Muscle of back (tissue), 3 donors: ENCODE measurements at regions not wholly inside any gene's neighbourhood (a gene's known extent, or its start where the extent isn't known, plus 50 kb on each side); places are given as distances from the start of the nearest gene placed in this dataset.

Source experiments
- DNase-seq, 3 donors: peaks; one replicate each; pipeline versions ENCODE4 v3.0.0 to v3.0.0-alpha.2; 2013

DNA sequence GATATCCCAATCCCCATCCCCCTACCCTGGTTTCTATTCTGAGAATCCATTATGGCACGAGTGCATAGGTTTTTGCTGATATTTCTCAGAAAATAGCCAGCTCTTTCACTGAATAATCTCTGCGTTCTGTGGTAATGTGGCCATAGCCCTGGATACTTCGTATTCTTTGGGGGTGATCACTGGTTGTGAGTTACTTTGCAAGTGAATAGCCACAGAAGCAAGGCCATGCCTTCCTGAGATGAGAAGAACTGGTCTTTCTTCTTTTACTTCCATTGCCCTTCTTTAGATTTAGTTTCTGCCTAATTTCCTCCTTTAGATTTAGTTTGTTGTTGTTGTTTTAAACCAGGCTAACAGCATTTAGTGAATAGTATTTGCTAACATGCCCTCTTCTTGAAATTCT, 323.4 kb downstream of the CDC14C start:
- DNase-seq, result no peak

DNA sequence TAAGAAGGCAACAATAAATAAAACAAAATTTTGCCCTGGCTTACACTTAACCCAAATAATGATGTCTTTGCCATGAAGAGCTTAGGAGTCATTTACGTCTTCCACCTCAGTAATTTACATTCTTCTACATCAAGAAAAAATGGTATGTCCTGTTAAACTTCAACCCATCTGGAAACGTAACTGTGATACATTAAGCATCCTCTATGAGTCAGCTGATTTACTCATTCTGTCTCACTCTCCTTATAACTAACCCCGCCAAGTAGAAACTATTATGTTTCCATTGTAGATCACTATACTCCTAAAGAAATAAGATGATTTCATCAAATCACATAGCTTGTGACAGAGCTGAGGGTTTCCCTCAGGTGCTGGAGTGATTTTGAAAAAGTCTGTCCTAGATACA, 330.7 kb downstream of the CDC14C start:
- no peak for DNase-seq

DNA sequence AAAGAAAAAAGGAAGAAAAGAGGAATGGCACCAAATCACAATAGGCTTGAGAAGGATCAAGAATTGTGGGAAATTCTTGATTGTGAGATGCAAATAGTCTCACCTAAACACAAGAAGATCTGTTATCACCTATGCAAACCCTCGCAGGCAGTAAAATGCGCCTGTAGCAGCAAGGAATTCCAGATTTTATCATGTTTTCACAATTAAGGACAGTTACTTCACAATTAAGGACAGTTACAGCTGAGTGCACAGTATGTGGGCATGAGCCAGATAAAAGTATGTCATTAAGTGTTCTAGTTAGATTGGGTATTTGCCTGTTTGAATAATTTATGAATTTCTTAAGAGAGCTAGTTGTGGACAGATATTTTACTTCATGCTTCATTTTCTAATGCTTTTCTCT, 336.2 kb downstream of the CDC14C start:
- DNase-seq, result no peak

DNA sequence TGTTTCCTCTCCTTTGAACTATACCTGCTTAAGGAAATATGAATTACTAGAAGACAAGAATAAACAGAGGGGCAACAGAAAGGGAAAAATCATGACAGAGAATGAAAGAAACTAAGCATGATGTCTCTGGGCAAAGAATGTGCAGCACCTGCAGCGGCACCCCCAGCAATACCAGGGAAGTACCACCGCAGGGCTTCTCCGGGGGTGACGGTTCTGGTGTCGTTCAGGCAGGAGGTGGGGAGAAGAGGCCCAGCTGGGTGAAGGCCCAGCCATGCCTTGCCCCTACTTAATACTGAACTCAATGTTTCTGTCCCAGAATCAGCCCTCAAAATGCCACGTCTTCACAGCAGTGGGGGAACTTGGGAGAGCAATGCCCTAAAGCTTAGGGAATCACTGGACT, 337.6 kb downstream of the CDC14C start:
- DNase-seq, result no peak

DNA sequence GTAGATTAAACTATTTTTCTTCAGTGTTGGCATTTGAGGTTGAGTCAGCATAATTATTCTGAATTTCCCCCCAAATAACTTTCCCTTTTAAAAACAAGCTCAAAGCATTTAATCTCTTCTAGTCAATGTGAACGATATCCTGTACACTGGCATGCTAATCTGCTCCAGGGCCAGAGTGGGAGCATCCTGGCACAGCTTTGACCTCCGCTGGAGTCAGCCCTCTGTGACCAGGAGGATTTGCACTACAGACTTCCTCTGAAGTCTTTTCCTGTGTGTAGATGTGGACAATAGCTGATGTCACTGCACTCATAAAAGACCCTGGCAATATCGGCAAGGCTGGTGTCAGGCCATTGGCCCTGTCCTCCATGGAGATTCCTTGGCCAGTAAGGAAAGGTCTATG, 340.2 kb downstream of the CDC14C start:
- no peak for DNase-seq

DNA sequence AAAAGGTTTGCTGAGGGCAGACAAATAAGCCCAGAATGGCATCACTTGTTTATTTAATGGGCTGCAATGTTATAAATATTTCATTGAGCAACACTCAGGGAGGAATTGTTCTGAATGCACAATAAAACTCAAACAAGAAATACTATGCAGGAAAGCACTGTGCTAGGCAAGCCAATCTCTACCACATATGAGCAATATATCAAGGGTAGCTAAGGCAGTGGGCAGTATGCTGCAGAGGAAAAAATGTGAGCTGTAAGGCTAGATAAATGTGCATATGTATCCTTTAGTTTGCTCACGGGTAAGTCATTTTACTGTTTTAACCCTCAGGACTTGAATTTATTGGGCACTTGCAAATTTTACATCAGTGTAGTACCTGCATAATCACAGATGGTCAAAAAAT, 349.6 kb downstream of the CDC14C start:
- DNase-seq, result no peak

DNA sequence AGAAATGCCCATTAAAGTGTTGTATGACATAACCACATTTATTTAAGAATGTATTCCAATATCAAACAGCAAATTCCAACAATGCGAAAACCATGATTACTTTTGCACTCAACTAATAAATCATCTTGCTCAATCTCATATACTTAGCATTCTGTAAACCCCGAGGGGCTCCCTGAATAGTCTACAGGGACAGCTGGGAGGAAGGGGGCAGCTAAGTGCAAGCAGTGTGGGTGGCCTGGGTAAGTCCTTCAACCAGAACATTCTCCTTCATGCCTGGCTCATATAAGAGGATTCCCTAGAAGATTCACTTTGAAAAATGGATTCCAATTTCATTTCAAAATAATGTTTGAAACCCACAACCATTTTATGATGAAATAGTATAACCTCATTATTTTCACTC, 355.5 kb downstream of the CDC14C start:
- no peak for DNase-seq

DNA sequence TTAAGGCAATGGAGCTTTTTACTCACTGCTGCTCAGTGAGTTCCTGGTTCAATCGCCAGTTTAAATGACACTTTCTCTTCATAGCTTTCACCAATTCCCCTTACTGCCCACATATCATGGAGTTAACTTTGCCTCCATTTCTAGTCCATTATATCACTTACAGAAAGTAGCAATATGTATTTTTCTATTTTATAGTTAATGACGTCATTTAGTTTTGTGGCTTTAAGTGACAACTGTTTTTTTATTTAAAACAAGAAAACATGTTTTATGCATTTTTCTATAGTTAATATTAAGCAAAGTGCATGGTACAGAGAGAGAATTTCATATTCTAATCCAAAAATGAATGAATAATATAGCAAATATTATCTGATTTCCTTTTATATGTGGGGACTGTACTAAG, 363.3 kb downstream of the CDC14C start:
- no peak for DNase-seq

DNA sequence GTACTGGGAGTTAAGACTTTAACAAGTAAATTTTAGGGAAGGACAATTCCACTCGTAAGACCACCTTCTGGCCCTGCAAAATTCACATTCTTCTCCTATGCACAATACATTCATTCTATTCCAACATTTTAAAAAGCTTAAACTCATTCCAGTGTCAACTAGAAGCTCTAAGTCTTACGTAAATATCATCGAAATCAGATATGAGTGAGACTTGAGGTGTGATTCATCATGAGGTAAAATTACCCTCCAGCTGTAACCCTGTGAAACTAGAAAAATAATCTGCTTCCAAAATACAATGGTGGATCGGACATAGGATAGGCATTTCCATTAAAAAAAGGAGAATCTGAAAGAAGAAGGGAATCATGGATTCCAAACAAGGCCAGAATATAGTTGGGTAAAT, 370.3 kb downstream of the CDC14C start:
- no peak for DNase-seq

DNA sequence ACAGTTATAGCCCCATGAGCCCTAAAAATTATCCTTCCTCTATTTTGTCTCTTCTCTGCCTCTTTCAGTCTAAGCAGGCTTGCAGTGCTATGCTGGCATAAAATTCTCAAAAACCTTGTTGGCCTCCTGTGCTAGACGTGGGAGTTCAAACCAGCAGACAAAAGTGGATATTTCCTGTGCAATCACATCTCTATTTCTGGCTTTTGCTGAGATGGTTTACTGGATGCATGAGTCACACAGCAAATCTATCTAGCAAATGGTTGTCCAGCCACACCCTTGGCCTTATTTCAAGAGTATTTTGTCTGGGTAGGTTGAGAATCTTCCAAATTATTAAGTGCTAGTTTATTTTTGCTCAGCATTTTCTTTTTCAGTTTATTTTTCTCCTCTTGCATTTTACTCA, 370.8 kb downstream of the CDC14C start:
- peak in 2 of 3 donors; percentile 4 to 11 for DNase-seq

DNA sequence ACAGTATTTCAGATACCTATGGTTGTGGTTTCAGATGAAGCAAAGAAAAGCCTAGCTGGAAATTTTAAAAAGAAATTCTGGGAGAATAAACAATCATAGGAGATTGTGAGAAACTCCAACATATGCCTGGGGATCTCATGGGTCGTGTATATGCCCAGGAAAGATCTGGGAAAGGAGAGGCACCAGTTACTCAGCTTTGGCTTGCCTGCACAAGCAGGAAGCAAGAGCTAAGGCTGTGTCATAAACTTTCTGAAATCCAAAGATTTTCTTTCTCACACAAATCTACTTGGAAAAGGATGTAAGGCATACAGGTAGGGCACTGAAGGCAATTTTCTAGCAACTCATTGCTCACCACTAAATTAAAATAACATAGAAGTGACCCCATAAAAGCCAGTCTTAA, 373.6 kb downstream of the CDC14C start:
- no peak for DNase-seq

DNA sequence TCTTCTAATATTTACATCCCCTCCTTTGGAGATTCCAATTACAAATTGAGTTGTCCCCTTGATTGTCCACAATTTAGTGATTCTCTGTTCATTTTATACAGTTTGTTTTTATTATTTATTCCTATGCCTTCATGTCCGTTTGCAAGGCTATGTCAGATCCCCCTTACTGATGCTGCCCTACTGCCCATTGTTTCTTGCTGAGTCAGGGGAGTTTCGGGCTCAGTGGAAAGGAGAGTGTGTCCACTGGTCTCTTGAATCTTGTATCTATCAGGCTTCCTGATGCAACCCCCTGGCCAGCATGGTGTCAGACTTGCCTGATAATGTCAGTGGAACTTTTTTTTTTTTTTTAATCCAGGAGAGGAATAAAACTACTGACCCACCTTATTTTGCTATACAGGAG, 384.4 kb downstream of the CDC14C start:
- no peak for DNase-seq

DNA sequence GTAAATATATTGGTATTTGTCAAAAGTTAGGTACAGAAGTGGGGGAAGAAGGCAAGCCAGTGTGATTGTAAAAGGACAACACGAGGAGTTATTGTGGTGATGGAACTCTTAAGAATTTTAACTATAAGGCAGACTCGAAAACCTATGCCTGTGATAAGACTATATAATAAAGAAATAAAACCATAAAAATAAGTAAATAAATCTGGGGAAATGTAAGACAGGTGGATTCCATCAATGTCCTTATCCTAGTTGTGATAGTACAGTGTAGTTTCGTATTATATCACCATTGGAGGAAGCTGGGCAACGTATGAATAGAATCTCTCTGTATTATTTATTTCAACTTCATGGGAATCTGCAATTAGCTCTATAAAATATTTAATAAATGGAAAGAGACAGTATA, 395.7 kb downstream of the CDC14C start:
- no peak for DNase-seq

DNA sequence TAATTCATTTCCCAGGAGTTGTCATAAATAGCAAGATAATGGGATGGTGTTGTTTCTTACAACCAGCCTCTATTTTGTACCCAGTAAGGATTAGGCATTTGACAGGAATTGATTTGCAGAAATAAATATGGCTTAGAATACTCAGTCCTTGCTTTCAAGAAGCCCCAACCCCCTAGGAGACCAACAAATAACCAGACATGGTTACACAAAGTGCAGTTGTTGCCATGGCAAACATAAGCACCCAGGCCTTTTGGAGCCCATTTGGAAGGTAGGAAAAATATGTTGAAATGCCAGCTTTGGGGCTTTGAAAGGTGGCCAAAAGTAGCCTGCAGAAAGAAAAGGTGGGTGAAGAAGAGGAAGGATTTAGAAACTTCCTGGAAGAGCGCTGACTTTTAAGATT, 397.5 kb downstream of the CDC14C start:
- no peak for DNase-seq

DNA sequence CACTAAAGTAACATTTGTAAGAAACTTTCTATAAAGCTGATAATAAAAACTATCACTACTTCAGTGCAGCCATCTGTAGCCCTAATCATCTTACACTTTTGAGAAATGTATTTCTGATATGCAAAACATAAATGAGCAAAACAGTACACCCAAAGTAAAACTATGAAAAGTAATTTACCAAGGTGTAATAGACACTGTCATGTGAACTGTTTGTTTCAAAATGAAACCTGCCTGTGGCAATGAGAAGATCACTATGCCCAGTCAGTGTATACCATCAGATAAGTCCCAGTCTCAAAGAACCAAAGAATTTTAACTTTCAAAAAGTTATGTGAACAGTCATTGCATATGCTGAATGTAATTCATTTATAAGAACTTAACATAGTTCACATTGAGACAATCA, 398.1 kb downstream of the CDC14C start:
- no peak for DNase-seq

DNA sequence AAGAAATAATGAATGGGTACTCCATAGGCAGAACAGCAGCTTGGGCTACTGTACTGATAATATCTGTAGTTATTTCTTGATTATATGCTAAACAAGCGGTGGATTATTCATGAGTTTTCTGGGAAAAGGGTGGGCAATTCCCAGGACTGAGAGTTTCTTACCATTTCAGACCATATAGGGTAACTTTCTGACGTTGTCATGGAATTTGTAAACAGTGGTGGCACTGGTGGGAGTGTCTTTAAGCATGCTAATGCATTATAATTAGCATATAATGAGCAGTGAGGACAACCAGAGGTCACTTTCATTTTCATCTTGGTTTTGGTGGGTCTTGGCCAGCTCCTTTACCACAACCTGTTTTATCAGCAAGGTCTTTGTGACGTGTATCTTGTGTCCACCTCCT, 399.7 kb downstream of the CDC14C start:
- no peak for DNase-seq

DNA sequence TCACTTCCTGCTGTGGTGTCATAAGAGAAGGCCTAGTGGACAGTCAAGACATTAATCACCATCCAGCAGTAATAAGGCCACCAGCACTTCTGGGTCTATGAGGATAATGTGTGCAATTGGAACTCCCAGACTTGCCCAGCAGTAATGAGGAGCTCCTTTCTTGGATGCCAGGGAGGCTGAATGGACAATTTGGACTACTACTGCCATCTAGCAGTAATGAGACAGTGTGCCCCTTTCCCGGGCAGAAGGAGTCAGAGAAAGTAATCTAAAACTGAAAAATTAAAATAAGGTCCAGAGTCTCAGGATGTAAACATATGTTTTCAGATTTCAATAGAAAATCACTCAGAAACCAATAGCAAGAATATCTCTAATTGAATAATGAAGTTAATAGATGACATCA, 400.4 kb downstream of the CDC14C start:
- DNase-seq, result no peak

DNA sequence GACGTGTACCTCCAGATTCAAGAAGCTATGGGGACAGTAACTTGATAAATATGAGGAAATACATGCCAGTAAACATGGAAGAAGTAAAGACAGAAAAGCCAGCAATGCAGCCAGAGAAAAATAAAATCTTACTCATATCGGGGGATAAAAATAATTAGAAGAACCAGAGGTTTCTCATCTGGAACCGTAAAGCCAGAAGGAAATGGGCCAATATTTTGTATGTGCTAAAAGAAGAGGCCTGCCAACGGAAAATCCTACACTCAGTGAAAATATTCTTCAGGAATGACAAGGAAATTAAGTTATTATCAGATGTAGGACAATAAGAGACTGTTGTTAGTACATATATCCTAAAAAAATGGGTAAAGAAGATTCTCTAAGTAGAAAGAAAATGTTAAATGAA, 401.2 kb downstream of the CDC14C start:
- peak in 2 of 3 donors; percentile 10 to 34 for DNase-seq

DNA sequence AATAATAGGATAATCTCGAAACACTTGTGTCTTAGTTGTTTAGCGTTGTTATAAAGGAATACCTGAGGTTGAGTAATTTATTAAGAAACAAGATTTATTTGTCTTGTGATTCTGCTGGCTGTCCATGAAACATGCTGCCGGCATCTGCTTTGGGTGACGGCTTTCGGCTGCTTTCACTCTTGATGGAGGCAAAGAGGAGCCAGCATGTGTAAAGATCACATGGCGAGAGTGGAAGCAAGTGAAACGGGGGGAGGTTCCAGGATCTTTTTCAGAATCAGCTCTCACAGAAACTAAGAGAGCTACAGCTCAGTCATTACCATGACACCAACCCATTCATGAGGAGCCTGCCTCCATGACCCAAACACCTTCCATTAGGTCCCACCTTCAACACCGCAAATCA, 402.8 kb downstream of the CDC14C start:
- DNase-seq, result no peak

DNA sequence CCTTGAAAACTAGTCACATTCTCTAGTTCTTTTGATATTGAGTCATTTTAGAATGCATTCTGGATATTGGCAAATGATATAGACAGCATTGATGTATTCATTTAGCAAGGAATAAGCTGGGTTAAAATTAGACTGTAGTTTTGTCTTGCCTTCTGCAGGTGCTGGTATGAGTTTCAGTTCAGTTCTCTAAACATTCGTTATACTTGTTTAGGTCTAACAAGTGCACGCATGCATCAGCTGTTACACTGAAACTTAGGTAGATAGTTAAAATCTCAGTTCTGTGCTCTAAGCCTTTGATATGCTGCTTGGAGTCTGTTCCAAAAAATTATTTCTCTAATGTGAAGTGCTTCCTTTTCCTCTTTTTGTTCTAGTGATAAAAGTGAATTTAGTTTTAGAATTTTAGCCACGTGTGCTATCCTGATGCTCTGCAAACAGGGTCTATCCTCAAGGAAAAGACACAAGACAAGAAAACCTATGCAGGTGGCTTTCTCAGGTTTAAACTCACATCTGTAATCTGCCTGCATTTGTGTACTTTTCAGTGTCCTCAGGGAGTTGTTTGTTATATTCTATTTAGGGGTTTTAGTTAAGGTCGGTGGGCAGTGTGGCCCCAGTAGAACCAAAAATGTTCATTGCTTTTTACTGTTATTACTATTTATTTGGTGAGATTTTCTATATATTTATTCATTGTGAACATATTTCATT, 409.0 kb downstream of the CDC14C start:
- DNase-seq, result no peak

DNA sequence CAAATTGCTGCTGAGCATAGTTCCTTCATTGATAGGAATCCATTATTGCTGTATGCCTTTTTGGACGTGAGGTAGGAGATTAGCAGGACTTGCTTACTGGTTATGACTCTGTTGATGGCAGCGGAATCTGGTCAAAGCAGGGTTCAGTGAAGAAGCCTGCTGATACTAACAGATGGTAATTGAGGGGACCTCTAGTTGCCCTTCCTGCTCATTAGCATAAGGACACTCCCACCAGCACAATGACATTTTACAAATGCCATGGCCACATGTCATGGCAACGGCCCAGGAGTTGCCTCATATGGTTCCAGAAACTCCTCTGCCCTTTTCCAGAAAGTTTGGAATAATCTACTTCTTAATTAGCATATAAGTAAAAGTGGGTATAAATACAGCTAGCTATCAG, 417.5 kb downstream of the CDC14C start:
- DNase-seq, result no peak

DNA sequence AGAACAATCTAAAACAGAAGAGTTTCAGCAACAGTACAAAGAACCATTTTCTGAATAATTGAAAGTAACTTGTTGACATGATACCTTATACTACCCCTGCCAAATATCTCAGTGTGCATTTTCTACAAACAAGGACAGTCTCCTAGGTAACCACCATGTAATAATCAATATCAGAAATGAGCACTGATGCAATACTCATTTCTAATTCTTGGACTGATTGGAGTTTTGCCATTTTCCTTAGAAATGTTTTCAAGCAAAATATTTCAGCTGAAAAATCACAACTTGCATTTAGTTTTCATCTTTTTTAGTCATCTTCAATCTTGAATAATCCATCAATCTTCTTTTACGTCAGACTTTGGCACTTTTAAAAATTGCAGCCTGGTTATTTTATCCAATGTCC, 420.2 kb downstream of the CDC14C start:
- peak; percentile 12 to 42 (median 21) for DNase-seq

DNA sequence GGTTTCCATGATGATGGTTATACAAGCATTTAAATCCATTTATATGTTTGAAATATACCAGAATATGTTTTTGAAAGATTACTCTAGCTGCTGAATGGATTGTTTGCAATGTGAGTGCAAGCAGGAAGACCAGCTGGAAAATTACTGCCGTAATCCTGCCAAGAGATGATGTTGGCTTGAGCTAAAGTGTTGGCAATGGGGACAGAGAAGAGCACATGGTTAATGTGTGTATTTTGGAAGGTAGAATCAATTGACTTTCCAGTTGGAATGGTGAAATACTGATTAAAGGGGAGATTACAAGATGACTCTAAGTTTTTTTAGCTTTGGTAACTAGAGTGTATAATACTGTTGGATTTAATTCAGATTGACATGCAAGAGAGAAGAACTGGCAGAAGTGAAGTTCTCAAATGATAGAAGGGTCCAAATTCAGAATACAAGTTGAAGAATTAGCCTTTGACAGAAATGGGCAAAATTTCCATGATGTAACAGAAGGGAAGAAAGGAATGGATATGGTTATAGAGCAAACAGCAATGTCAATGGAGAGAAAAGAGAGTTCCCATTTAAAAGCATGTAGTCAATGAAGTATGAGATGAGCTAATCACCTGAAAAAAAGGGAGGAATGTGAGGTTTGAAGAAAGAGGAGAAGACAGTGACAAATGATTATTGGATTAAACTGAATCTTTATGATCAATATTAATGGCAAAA, 422.0 kb downstream of the CDC14C start:
- peak; percentile 69 to 93 (median 87) for DNase-seq

DNA sequence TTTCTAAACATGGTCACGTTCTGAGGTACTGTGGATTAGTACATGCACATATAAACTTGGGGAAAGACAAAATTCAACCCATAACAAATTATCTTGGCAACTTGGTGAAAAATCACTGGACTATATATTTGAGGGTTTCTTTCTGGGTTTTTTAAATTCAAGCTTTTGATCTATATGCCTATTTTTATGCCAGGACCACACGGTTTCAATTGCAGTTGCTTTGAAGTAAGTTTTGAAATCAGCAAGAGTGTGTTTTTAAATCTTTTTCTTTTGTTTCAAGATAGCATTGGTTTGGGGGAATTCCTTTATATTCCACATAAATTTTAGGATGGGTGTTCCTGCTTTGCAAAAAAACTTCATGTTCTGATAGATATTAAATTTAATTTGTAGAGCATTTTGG, 406.4 kb upstream of the VWC2 start:
- DNase-seq, result no peak
